ENCODE measurements at regions not wholly inside any gene's neighbourhood (a gene's known extent, or its start where the extent isn't known, plus 50 kb on each side); places are given as distances from the start of the nearest gene placed in this dataset.

GRCh38 chr13:33721724-33722123 is 96.2 kb upstream of the RFC3 start (continued):
- TF ChIP-seq HNF4G (IDR thresholded peaks at IDR 0.05) (no peak), EGR1 (IDR thresholded peaks at IDR 0.05; ENCODE audit: low read depth in 2 of 2) (no peak), ATF3 (IDR thresholded peaks at IDR 0.05) (no peak), CTCF (IDR thresholded peaks at IDR 0.05; ENCODE audit: low read depth, low read length, missing input control) (no peak), FOXA1 (IDR thresholded peaks at IDR 0.05) (no peak)

- DNase-seq (ENCODE audit: low spot score): no peak
- H3K9ac ChIP-seq (ENCODE audit: low read depth in 1 of 2, low read length in 2 of 2): peak overlapping the region in 1 of 2 donors; percentile 11
- H3K4me3 ChIP-seq (ENCODE audit: low read depth in 1 of 3, low read length in 3 of 3): no peak overlapping the region
- H3K27ac ChIP-seq (ENCODE audit: low read depth in 1 of 2, low read length in 2 of 2): peak overlapping the region; percentile 36 to 62
- no peaks in the 10 kb centered on the region for H3K27me3 ChIP-seq (ENCODE audit: control insufficient read depth in 4 of 4, insufficient read depth in 4 of 4, low read length in 3 of 4)
- no peaks in the 10 kb centered on the region for H3K9me3 ChIP-seq (ENCODE audit: control insufficient read depth in 4 of 4, low read length in 3 of 4)
- peaks cover 0 to 11% (median 7%) of the 10 kb centered on the region in 4 donors for H3K4me1 ChIP-seq (ENCODE audit: control insufficient read depth in 4 of 4, insufficient read depth in 4 of 4, low read length in 3 of 4)
- H3K36me3 ChIP-seq (ENCODE audit: control insufficient read depth in 4 of 4, insufficient read depth in 3 of 4, low read depth in 1 of 4, low read length in 3 of 4): no peaks in the 10 kb centered on the region
- TF ChIP-seq GABPA (IDR thresholded peaks at IDR 0.05 in 1 of 2, conservative IDR thresholded peaks at IDR 0.05 in 1 of 2) (no peak), HNF4A (conservative IDR thresholded peaks at IDR 0.05) (no peak)
- 27% methylated on average over 3 of the region's 3 CpGs for WGBS
Measured at GRCh38 chr13:33722216-33722915, 95.6 kb upstream of the RFC3 start.

- Histone ChIP-seq H3K4me3 (ENCODE audit: low read depth in 1 of 3, low read length in 3 of 3) (no peak overlapping the region), H3K9ac (ENCODE audit: low read depth in 1 of 2, low read length in 2 of 2) (peak overlapping the region; percentile 8 to 9)
- TF ChIP-seq MAX (IDR thresholded peaks at IDR 0.05) (no peak), ATF3 (IDR thresholded peaks at IDR 0.05) (no peak), SP1 (IDR thresholded peaks at IDR 0.05) (no peak), EGR1 (IDR thresholded peaks at IDR 0.05; ENCODE audit: low read depth in 2 of 2) (peak in 1 of 2 donors; percentile 23), TAF1 (conservative IDR thresholded peaks at IDR 0.05) (no peak), GABPA (IDR thresholded peaks at IDR 0.05 in 1 of 2, conservative IDR thresholded peaks at IDR 0.05 in 1 of 2) (no peak), JUND (IDR thresholded peaks at IDR 0.05) (no peak), HNF4A (conservative IDR thresholded peaks at IDR 0.05) (no peak), REST (IDR thresholded peaks at IDR 0.05) (no peak), CTCF (IDR thresholded peaks at IDR 0.05; ENCODE audit: low read depth, low read length, missing input control) (no peak), YY1 (IDR thresholded peaks at IDR 0.05) (no peak), RXRA (IDR thresholded peaks at IDR 0.05) (peak in 1 of 2 donors; percentile 5), NR2F2 (IDR thresholded peaks at IDR 0.05) (no peak), FOXA2 (IDR thresholded peaks at IDR 0.05) (no peak)
Measured at GRCh38 chr13:33723365-33723764, 94.6 kb upstream of the RFC3 start.

More at GRCh38 chr13:33723365-33723764, 94.6 kb upstream of the RFC3 start:
- H3K27ac ChIP-seq (ENCODE audit: low read depth in 1 of 2, low read length in 2 of 2): peak overlapping the region; percentile 36 to 62
- peaks cover 0 to 13% (median 7%) of the 10 kb centered on the region in 4 donors for H3K4me1 ChIP-seq (ENCODE audit: control insufficient read depth in 4 of 4, insufficient read depth in 4 of 4, low read length in 3 of 4)
- no peaks in the 10 kb centered on the region for H3K27me3 ChIP-seq (ENCODE audit: control insufficient read depth in 4 of 4, insufficient read depth in 4 of 4, low read length in 3 of 4)
- DNase-seq (ENCODE audit: low spot score): no peak
- H3K9me3 ChIP-seq (ENCODE audit: control insufficient read depth in 4 of 4, low read length in 3 of 4): no peaks in the 10 kb centered on the region
- no peaks in the 10 kb centered on the region for H3K36me3 ChIP-seq (ENCODE audit: control insufficient read depth in 4 of 4, insufficient read depth in 3 of 4, low read depth in 1 of 4, low read length in 3 of 4)
